H7 (cell line): ENCODE measurements at regions not wholly inside any gene's neighbourhood (a gene's known extent, or its start where the extent isn't known, plus 50 kb on each side); places are given as distances from the start of the nearest gene placed in this dataset.

Source experiments
- DNase-seq: peaks from one replicate; pipeline ENCODE4 v3.0.0; 2012
- H3K27me3 ChIP-seq: 2 replicates; pipeline ENCODE4 v1.6.0; 2011; ENCODE audit warnings: mild to moderate bottlenecking, low read length; ENCODE audit not compliant: control insufficient read depth, insufficient read depth
- H3K36me3 ChIP-seq: replicated peaks from 2 replicates; pipeline ENCODE4 v1.5.1; 2011; ENCODE audit warnings: low read length; ENCODE audit not compliant: control insufficient read depth, insufficient read depth
- H3K4me3 ChIP-seq: 2 replicates; pipeline ENCODE4 v1.5.1; 2011; ENCODE audit warnings: low read depth, mild to moderate bottlenecking, control low read depth, low read length, moderate library complexity; ENCODE audit not compliant: insufficient read depth

- H3K4me3 ChIP-seq: no peak overlapping the region
- DNase-seq: no peak
- no peaks in the 10 kb centered on the region for H3K36me3 ChIP-seq
- H3K27me3 ChIP-seq: no peaks in the 10 kb centered on the region
Measured at GRCh38 chr16:81185416-81185815, 53.1 kb upstream of the BCO1 start.

DNA sequence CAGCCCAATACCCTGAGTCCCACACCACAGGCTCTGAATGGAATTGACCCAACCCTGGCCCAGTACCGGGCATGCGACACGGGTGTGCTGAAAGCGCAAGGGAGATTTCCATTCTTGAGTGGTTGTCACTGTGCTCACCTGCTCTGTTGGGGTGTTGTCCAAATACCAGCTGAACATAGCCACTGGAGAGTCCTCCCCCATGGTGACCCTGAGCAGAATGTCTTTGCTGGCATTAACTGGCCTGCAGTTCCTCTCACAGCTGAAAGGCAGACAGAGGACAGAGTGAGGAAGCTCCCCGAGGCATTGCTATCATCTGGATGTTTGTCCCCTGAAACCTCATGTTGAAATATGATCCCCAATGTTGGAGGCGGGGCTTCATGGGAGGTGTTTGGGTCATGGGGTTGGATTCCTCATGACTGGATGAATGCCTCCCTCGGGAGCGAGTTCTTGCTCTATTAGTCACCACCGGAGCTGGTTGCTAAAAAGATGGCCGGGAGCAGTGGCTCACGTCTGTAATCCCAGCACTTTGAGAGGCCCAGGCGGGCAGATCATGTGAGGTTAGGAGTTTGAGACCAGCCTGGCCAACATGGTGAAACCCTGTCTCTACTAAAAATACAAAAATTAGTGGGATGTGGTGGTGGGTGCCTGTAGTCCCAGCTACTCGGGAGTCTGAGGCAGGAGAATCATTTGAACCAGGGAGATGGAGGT lies 57.3 kb upstream of the BCO1 start:
- Histone ChIP-seq H3K27me3 (no peaks in the 10 kb centered on the region), H3K4me3 (no peak overlapping the region), H3K36me3 (no peaks in the 10 kb centered on the region; the same call in 1 of the 2 replicates)
- peak; percentile 89 for DNase-seq

DNA sequence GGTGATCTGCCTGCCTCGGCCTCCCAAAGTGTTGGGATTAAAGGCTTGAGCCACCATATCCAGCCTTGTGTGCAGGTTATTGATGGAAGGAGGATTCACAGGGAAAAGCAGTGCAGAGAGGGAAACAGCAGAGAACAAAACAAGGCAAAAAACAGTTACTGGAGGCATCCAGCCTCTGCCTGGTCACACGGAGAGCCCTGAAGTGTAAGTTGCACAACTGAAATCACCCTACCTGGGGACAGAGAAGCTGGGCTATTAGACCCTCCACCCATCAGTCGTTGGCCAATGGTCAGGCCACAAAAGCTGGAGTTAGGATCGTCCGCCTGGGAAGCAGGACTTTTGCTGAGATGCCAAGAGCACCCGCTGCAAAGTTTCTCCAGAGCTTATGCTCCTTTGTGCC lies 57.9 kb upstream of the BCO1 start:
- no peaks in the 10 kb centered on the region for H3K27me3 ChIP-seq
- H3K36me3 ChIP-seq: no peaks in the 10 kb centered on the region; the same call in 1 of the 2 replicates
- no peak for DNase-seq
- H3K4me3 ChIP-seq: no peak overlapping the region

GRCh38 chr16:81179219-81179618 lies 59.3 kb upstream of the BCO1 start:
- DNase-seq: no peak
- H3K4me3 ChIP-seq: no peak overlapping the region

GRCh38 chr16:81175325-81175891 lies 63.1 kb upstream of the BCO1 start:
- no peak for DNase-seq
- Histone ChIP-seq H3K27me3 (no peaks in the 10 kb centered on the region), H3K36me3 (peaks cover 2% of the 10 kb centered on the region; the same call in 1 of the 2 replicates), H3K4me3 (no peak overlapping the region)

More at GRCh38 chr16:81179219-81179618, 59.3 kb upstream of the BCO1 start:
- Histone ChIP-seq H3K27me3 (no peaks in the 10 kb centered on the region), H3K36me3 (no peaks in the 10 kb centered on the region; the same call in 1 of the 2 replicates)

- Histone ChIP-seq H3K27me3 (no peaks in the 10 kb centered on the region), H3K36me3 (peaks cover 2% of the 10 kb centered on the region; the same call in 1 of the 2 replicates), H3K4me3 (no peak overlapping the region)
- no peak for DNase-seq
Measured at GRCh38 chr16:81174644-81175324, 63.7 kb upstream of the BCO1 start.

- H3K36me3 ChIP-seq: peaks cover 2% of the 10 kb centered on the region; the same call in 1 of the 2 replicates
- DNase-seq: no peak
- no peaks in the 10 kb centered on the region for H3K27me3 ChIP-seq
- no peak overlapping the region for H3K4me3 ChIP-seq
Measured at GRCh38 chr16:81172769-81173658, 65.5 kb upstream of the BCO1 start.

DNA sequence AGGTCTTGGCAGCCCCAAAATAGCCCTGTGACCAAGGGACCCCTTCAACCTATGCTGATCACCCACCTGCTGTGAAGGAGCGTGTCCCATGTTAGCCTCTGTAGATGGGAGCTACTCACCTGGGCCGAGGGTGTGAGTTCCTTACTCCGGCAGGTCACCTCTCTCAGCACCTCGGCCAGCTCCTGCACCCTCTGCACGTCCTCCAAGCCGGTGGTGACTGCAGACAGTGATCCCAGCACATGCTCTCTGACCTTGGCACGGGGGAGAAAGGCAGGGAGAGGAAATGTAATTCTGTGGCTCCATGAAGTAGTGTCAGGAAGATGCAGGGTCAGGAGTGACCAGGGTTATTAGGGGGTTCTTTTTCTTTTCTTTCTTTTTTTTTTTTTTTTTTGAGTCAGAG lies 67.7 kb upstream of the BCO1 start:
- Histone ChIP-seq H3K4me3 (no peak overlapping the region), H3K27me3 (no peaks in the 10 kb centered on the region), H3K36me3 (0 out of 2 replicates have a peak, but pooled peaks cover 2% of the 10 kb centered on the region)
- peak; percentile 70 for DNase-seq

DNA sequence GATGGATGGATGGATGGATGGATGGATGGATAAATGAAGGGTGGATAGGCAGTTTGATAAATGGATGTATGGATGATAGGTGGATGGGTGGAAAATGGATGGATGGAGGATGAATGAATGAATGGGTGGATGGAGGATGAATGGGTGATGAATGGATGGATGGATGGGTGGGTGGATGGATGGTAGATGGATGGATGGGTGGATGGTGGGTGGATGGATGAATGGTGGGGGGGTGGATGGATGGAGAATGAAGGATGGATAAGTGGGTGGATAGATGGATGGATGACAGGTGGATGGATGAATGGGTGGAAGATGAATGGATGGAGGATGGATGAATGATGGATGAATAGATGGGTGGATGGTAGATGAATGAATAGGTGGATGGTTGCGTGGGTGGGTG lies 70.1 kb upstream of the BCO1 start:
- H3K36me3 ChIP-seq: 0 out of 2 replicates have a peak, but pooled peaks cover 2% of the 10 kb centered on the region
- H3K27me3 ChIP-seq: no peaks in the 10 kb centered on the region
- no peak overlapping the region for H3K4me3 ChIP-seq
- no peak for DNase-seq

DNA sequence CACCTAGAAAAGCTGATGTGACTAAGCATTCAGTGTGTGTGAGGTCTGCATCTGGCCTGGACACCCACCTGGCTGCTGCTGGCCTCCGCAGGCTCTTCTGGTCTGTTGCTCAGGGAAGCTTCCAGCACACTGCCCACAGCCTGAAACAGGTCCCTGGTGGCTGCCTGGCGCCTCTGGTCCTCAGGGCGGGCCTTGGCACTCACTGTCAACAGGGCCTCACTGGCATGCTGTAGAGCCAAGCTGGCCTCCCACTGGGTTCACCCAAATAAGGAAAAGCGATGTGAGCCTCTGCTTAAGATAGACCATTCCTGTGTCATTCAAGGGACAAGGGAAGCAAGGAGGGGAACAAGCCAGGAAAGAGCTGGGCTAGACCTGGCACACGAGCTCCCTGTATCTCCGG lies 70.6 kb upstream of the BCO1 start:
- Histone ChIP-seq H3K27me3 (no peaks in the 10 kb centered on the region), H3K36me3 (no peaks in the 10 kb centered on the region), H3K4me3 (no peak overlapping the region)
- DNase-seq: no peak

DNA sequence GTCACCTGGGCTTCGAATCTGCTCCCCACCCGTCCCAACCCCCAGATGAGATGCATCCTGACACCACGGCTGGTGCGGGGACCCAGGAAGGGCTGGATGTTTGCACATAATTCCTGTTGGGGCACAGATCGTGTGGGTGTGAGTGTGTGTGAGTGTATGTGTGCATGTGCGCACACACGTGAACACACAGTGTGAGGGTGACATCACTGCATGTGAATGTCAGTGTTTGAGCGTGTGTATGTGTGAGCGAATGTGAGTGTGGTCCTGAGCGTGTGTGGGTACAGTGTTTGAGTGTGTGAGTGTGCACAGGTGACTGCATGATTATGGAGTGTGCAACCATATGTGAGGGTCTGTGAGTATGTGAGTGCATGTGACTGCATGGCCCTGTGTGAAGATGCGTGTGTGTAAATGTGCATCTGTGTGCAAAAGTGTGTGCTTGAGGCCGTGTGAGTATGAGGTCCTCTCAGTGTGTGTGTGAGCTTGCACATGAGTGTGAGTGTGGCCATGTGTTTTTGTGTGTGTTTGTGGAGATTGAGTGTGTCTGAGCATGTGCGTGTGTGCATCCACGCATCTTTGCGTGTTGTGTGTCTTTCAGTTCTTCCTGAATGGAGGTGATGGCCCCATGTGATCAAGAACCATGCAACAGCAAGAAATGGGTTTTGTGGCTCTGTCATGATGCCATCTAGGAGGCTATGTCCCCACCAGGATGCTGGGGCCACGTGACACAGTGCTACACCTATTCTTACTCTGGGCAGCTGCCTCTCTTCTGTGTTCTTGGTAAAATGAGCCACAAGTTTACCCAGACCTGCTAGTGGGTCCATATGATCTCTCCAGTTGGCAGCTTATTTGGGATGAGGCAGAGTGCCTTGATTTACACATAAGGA lies 70.5 kb upstream of the GCSH start:
- Histone ChIP-seq H3K36me3 (no peaks in the 10 kb centered on the region), H3K4me3 (no peak overlapping the region), H3K27me3 (no peaks in the 10 kb centered on the region)
- no peak for DNase-seq

DNA sequence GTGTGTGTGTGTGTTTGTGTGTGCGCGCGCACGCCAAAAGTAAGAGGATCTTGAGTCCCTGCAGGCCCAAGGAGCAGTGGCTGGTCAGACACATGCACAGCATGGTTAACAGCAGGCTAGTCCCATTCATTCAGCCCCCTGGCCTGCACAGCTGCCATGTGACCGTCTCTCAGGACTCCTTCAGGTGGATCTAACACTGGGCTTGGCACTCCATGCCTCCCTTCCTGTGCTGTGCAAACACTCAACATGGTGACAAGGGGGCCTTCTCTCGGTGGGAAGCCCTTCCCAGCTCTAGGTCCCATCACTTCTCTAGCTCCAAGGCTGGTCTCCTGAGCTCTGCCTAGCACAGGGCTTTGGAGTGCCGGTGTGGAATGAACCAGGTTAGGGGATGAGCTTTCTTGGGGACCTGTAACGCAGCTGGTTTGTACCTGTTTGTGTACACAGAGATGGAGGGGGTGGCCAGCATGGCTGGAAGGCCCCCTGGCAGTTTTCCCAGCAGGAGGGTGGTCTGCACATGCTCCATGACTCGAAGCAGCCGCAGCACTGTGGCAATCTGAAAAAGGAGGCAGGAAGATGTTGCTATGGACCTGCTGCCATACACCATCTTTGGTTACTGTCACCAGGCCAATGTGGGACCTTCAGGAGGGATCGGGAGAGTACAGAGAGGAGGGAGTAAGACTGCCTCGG lies 69.4 kb upstream of the GCSH start:
- Histone ChIP-seq H3K36me3 (no peaks in the 10 kb centered on the region), H3K4me3 (no peak overlapping the region), H3K27me3 (no peaks in the 10 kb centered on the region)
- no peak for DNase-seq

DNA sequence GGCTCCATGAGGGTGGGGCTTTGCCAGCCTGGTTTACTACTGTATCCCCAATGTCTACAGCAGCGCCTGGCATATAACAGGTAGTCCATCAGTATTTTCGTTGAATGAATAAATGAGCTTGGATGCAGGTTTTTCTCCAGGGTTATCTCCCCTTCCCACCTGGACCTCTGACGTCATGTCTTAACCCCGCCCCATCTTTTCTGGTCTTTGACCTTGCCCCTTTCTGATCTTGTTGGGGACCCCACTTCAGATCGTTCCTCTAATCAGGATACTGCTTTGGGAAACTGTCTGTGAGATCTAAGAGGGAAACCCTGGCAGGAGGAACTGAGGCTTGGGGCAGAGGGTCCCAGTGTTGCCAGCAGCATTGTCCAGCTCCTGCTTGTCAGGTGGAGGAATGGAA lies 68.8 kb upstream of the GCSH start:
- Histone ChIP-seq H3K4me3 (no peak overlapping the region), H3K36me3 (no peaks in the 10 kb centered on the region), H3K27me3 (no peaks in the 10 kb centered on the region)
- no peak for DNase-seq
